C1 segment of cervical spinal cord (tissue), 14 donors: ENCODE measurements at regions not wholly inside any gene's neighbourhood (a gene's known extent, or its start where the extent isn't known, plus 50 kb on each side); places are given as distances from the start of the nearest gene placed in this dataset.
"Not testable (repeated sequence)": the region's sequence is repeated elsewhere in the genome, so short reads cannot be mapped to it uniquely, and the experiment has no call there.

Experiments used
- DNase-seq, 14 donors: peaks; one replicate each; lab custom pipeline; 2025; lab: John Stamatoyannopoulos, UW

DNA sequence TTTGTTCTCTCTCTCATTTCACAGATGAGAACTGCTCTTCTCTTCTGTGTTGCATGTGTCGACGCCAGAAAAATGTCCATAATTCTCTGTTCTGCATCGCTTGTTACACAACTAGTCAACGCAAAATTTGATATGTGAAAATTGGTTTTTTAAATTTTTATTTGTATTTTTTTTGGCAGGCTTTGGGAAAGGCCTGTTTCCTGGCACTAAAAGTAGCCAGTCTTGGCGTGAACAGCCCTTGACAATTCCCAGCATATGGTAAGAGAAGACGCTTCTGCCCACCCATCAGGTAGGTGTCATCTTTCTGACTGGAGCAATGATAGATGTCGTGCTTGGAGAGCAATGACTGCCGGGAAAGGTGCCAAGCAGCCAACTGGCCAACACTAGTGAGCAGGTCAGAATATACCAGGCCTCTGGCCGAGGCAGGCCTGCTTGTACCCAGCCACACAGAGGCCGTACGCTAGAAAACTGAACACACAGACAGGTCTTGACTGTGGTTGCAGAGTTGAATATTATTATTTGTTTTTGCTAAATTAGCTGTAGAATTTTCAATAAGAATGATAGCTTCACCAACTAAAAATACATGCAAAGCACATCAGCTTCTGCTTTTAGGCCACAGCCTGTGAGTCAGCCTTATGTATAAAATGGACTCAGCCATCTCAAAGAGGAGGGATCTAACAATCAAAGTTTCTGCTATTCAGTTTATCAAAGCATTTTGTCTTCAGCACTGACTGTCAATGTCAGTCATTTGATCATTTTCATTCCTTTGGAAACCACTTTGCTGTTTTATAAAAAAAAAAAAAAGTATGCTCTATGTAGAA, 837.5 kb downstream of the MCTP2 start:
- DNase-seq = peak in 4 of 14 donors; percentile 13 to 97 (median 36)

DNA sequence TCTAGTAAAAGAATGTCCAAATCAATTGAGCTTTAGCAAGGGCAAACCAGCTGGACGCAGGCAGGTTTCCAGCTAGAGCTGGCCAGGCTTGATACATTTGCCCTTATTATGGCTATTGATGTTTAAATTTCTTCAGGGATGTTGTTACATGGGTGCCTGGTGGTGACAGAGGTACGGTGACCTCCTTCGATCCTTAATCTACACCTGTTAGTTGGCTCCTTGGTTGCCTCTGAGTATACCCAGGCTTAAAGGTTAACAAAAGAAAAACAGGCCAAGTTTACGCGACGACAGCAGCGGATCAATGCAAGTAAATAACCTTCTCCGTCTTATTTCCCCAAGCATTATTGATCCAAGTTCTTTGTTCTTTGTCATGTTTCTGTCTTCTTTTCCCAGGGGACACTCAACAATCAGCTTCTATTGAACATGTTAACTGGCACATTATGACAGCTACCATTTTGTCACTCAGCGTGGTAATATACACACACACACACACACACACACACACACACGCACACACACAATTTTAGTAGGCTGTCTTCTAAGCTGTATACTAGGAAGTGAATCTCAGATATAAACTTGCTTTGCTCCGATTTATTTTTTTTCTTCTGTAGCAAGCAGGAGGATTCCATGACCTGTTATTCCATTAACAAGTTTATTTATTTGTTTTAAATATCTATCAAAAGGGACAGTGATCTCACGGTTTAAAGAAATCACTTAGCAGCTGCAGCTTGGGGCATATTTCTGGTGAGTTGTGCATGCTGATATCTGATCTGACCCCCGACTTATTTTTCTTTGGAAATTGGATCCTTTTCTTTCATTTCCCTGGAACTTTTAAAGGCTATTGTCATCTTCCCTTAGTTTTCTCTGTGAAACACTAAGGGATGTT, 844.7 kb downstream of the MCTP2 start:
- no peak for DNase-seq

DNA sequence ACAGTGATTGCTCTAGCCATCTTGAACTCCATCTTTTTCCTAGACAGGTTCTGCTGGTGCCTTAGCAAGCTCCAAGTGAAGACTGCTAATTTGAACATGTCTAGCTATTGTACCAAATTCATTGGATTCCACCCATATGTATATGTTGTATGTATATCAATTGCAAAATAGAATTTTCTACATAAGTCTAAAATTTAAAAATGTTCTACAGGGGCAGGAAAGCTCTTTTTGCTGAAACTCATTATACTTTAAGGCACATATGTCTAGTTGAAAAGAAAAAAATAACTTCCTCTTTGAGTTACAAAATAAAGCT, 845.3 kb downstream of the MCTP2 start:
- DNase-seq = no peak

DNA sequence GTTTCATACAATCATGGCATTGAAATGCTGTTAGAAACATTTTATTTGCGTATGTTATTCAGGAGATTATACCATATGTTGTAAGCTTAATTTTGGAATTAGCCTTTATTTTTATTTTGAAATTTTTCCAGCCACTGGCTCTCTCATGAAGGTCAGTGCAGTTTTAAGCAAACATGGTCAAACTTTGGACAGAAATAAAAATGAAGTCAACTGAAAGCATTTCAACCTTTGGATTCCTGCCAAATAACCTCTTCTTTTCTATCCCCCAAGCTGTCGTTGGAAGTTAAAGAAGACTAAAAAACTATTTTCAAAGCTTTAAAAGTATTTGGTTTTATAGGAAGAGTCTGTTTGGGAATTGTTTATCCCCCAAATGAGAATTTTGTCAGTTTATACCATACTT, 846.6 kb downstream of the MCTP2 start:
- no peak for DNase-seq

DNA sequence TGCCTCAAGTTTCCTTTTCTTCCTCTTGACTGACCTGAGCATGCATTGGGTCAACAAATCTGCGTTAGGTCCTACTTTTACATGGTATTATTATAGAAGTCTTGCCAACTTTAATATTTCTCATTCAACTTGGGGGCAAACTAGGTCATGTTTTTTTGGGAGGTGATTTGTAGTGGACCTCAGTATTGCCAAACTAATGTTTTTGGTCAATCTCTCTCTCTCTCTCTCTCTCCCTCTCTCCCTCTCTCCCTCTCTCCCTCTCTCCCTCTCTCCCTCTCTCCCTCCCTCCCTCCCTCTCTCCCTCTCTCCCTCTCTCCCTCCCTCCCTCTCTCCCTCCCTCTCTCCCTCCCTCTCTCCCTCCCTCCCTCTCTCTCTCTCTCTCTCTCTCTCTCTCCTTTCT, 848.9 kb downstream of the MCTP2 start:
- DNase-seq = not testable (repeated sequence)

DNA sequence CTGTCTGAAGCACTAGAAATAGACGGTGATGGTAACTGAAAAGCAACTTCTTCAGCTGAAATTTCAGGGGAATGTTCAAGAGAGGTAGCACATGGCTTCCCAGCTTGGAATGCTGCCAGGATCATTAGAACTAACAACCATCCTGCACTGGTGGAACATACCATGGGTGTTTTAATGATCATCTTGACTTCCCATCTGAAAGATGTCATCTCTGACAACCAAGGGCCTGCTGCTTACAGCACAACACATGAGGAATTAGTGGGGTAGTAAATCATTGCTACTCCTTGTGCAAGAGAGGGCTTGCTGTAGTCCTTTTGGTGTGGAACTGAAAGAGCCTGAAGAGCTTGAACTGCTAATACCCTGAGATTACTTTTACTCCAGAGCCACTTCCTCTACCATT, 853.7 kb downstream of the MCTP2 start:
- no peak for DNase-seq

DNA sequence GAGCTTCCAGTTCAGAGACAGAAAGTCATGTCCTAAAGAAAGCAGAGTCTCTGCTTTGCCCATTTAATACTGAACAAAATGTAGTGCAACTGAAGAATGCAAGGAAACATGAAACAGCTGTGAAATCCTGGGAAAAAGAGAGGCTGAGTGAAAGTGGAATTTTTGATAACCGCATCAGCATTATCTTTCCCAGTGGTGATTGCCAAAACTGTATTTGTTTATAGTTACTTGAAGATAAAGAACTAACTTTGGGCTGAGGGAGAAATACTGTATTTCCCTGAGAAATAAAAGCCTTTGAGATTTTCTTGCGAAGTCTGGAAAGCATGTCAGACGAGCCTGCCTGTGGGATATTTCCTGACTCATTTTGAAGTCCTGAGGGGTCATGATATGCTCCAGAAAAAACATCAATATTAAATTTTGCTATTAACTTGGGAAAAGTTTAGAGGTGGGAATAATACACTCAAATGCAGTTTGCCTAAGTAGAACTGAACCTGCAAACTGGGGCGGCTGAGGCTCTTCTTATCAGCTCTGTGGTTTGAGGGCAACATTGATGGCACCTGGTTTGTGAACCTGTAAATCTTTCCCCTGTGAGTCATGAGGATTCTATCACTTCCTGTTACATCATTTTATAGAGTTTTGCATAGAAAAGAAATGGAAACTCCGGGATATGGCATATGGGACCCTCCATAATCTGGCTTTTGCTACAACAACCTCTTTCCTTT, 855.3 kb downstream of the MCTP2 start:
- DNase-seq = no peak

DNA sequence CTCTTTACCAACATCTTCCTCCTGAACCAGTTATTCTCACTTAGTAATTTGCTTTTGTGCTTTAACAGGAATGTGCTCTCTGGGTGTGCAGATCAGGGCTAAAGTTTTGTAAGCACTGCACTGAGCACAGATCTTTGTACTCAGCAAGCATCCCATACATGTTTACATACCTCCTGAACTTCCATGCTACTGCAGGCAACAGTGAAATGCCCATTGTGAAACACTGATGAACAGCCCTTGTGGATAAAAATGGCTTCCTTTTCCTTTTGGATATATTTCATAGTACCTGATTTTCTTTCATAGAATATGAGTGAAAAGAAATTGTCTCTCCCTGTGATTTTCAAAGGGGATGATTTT, 855.9 kb downstream of the MCTP2 start:
- no peak for DNase-seq

DNA sequence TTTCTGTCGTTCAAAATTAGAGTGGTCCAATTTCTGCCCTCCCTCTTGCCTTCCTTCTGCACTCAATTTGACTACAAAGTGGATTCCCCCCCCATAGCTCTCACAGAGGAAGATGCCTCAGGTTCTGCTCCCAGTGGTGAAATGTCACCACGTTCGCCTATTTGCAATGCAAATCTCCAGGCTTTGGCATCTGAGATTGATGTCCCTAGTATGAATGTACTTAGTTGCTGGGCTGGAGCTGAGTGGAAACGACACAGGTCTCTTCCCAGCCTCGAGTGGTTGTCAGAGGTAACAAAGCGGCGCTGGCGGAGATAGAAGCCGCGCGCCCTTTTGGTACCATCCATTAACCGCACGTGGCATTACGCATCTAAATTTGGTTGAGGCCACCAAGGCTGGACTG, 860.1 kb downstream of the MCTP2 start:
- DNase-seq = no peak

DNA sequence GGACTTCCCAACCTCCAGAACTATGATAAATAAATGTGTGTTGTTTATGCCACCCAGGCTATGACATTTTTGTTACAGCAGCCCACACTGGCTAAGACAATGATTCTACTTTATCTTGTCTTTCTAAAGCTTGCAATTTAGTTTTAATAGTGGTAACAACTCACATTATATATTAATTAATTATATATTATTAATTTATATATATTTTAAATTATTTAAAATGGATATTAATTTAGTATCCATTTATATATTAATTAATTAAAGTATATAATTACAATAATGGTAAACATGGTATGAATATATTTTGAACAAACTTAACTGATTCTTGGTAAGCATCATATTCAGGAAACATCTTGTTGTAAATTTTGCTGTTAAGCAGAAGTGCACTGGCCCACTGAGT, 863.9 kb downstream of the MCTP2 start:
- no peak for DNase-seq

DNA sequence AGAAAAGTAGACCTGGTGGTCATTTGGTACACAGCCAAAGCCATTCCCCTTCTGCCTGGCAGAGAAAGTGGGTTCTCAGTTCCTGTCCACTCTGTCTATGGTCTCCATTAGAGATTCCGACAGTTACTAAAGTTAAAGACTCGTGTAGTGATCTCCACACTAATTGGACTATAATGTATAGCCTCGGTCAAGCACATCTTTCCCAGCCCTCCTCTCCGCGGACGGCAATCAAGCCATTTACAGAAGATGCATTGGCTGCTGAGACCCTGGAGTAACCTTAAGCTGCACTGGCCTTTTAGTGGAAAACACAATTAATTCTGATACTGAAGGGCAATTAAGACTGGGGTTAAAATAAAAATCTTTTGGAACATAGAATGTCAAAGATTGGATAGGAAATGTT, 865.3 kb downstream of the MCTP2 start:
- DNase-seq = no peak

DNA sequence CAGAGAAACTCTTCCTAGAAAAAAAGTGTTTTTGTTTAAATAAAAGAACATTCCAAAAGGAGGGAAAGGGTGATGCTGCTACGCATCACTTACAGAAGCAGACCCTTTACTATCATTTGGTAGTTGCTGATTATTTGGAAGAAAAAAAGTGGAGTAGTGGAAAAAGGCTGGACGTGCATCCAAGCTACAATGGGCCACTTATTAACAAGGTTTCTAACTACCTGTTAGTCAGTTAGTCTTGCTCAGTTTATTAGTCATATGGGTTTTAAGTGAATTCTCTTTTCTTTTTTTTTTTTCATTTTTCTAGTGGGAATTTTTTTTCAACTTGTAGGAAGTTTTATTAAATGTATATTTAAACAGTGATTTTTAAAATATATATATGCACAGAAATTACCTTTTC, 866.0 kb downstream of the MCTP2 start:
- no peak for DNase-seq

DNA sequence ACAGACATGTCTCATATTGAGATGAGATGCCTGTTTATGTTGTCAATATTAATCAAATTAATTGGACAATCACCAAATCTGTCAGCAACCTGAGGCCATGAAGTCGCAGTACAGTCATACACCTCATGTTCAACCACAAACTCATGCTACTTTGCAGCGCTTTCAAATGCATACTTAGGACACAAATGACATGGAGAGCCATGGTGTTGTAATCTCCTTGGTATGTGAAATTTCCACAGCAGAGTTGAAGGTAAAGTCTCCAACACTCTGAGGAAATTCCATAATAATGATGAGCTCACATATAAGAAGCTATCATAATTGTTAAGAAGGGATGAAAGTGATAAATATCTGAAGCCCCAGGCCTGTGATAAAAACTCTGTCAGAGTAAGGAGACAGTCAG, 873.9 kb downstream of the MCTP2 start:
- DNase-seq = no peak

DNA sequence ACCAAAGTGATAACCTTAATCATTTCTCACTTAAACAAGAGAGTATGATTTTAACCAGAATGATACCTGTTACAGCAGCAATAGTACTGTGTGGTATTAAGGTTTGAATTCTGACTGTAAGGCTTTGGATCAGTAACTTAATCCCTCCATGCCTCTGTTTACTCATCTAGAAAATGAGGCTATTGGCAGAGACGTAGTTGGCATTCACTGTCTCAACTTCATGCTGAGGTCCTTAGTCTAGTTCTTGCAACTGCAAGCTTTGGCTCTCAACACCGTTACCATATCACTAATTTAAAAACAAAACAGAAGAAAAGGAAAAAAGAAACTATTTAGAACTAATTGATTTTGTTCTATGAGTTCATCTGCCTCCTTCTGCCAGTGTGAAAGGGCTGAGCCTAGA, 875.4 kb downstream of the MCTP2 start:
- peak in 1 of 14 donors; percentile 34 for DNase-seq

DNA sequence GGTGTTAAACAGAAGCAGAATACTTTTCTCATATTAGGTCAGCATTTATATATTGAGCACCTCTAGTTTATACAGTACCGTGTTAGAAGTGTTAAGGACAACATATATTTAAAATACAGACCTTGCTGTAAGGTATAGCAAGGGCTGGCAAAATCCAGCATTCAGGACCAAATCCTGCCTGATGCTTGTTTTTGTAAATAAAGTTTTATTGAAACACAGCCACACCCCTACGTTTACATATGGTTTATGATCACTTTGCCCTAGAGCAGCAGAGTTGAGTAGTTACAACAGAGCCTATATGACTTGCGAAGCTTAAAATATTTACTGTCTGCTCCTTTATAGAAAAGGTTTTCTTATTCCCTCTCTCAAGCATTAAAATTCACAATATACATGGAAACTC, 877.3 kb downstream of the MCTP2 start:
- no peak for DNase-seq

DNA sequence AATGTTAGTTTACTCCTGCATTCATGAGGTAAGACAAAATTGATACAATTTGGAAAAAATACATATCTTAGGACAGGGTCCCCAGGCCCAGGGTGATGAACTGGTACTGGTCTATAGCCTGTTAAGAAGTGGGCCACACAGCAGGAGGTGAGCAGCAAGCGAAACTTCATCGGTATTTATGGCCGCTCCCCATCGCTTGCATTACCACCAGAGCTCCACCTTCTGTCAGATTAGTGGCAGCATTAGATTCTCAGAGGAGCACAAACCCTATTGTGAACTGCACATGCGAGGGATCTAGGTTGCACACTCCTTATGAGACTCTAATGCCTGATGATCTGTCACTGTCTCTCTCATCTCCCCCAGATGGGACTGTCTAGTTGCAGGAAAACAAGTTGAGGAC, 880.6 kb downstream of the MCTP2 start:
- DNase-seq = no peak

DNA sequence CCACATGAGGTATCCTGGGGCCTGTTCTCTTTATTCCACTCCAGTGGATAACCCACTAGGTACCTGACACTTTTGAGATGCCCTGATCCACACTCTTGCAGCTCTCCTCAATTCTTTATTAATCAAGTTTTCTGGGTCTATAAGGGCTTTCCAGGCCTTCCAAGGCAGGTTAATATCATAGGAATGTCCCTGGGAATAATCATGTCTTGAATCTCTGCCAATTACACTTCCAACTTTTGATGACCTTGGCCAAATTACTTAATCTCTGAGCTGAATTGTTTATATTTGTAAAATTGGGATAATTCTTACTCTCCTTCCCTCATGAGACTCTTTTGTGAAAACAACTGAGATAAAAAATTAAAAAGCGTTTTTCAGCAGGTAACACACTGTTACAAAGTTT, 881.7 kb downstream of the MCTP2 start:
- no peak for DNase-seq

DNA sequence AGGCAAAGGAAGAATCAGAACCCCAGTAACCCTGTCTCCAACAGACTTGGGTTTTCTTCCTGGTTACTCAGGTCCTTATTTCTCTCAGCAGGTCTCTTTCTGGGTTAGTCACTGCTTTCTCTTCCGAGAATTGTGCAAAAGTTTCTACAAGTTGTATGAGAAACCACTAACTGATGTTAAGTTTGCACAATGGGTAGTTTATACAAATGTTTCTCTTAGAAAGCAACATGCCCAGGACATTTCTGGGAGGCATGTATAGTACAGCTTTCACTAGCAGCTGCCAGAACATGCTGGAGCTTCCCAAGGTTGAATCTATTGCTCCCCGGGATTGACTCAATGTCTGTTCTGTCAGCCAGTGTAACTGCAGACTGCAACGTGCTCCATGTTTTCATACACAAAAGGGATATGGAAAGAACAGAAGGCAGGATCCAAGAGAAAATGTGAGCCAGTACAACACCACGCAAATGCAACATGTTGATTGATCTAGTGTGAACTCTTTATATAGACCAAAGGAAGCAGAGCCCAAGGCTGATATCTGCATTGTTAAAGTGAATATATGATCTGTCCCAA, 887.8 kb downstream of the MCTP2 start:
- no peak for DNase-seq

DNA sequence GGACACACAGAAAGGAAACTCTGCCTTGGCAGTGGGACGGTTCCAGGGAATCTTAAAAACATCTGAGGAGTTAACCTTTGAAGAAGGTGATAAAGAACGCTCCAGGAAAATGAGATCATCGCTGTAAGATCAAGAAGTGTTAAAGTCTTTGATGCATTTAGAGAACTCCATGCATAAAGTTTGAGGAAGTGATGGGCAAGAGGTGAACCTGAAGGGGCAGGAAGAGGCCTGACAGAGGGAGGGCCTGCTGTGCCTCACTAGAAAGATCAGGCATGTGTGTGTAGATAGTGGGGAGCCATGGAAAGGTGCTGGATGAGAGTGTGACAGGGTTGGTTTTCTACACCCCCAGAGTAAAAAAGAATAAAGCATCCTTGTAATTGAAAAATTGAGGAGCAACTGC, 889.2 kb downstream of the MCTP2 start:
- no peak for DNase-seq

DNA sequence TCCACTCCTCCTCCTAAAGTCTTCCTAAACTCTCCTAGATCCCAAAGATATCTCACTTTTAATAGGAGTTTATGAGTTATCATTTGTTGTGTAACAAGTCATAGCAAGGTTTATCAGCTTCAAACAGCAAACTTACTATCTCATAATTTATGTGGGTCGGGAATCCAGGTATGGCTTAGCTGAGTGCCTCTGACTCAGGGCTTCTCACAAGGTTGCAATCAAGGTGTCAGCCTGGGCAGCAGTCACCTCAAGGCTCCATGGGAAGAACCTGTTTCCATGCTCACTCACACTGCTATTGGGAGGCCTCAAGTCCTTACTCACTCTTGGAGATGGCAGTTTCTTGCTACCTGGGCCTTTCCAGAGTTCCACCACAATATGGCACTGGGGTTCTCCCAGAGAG, 889.8 kb downstream of the MCTP2 start:
- DNase-seq = no peak

DNA sequence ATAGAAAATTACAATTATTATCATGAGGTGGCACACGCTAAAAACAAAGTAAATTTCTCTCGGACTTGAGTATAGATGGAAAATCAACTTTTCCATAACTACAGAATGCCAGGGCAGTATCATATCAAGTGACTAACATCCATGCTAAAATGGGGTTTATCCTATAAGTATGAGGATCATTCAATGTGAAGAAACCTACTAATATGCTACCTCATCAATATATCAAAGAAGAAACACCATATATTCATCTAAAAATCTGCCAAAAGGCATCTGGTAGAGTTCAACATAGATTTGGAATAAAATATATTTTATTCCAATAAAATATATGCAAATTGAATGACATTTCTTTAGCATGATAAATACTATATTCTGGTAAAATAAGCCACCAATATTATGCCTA, 894.4 kb downstream of the MCTP2 start:
- DNase-seq = no peak

DNA sequence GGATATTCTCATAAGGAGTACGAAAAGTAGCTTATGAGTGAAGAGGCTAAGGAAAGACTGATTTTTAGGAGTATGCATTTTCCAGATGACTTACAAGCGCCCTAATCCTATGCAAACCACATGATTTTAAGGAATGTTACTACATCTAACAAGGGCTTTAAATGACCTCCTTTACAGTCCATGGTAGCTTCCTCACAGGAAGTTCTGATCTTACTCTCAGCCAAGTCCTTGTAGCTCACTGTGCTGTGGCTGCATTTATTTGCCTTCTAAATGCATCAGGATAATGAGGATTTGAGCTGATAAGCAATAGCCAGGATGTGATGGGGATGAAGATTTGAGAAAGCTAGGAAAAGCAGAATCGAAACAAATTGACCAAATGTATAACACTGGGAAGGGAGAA, 896.0 kb downstream of the MCTP2 start:
- no peak for DNase-seq
